A549 (cell line): ENCODE measurements at regions not wholly inside any gene's neighbourhood (a gene's known extent, or its start where the extent isn't known, plus 50 kb on each side); places are given as distances from the start of the nearest gene placed in this dataset.

Experiments
- BHLHE40 ChIP-seq: IDR thresholded peaks from 2 replicates; pipeline ENCODE4 v1.6.1; 2012; ENCODE audit warnings: low read depth, low read length, inconsistent platforms
- CTCF ChIP-seq: fragments of >200 bp; sonication (Bioruptor Twin); formaldehyde crosslinking; IDR thresholded peaks from 3 replicates; pipeline ENCODE4 v1.5.1; 2016
- EHF ChIP-seq: fragments of 250-450 bp; sonication (Bioruptor Pico); IDR thresholded peaks from 2 replicates; pipeline ENCODE4 v1.5.0; 2020; ENCODE audit warnings: mild to moderate bottlenecking
- HOXB13 ChIP-seq: fragments of 250-450 bp; sonication (Bioruptor Pico); IDR thresholded peaks from 2 replicates; pipeline ENCODE4 v1.5.0; 2020; ENCODE audit warnings: low read depth, mild to moderate bottlenecking, moderate library complexity
- JUNB ChIP-seq: fragments of >200 bp; sonication (Bioruptor Twin); formaldehyde crosslinking; IDR thresholded peaks from 2 replicates; pipeline ENCODE4 v1.6.1; 2016
- MYC ChIP-seq: IDR thresholded peaks from 2 replicates; pipeline ENCODE4 v1.6.1; 2012; ENCODE audit warnings: mild to moderate bottlenecking, inconsistent platforms, low read length, improper control_type of control experiment, borderline replicate concordance
- NR3C1 ChIP-seq: fragments of >200 bp; sonication (Bioruptor Twin); formaldehyde crosslinking; IDR thresholded peaks from 3 replicates; pipeline ENCODE4 v1.6.1; 2017
- POLR2A ChIP-seq: IDR thresholded peaks from 2 replicates; pipeline ENCODE4 v1.6.1; 2012; ENCODE audit warnings: mild to moderate bottlenecking, low read length
- POLR2AphosphoS2 ChIP-seq: conservative IDR thresholded peaks from 2 replicates; pipeline ENCODE4 v1.6.1; 2012; ENCODE audit warnings: low read length, improper control_type of control experiment, inconsistent platforms
- RAD21 ChIP-seq, 2 experiments: fragments of >200 bp in 1 of 2; sonication (Bioruptor Twin) in 1 of 2; formaldehyde crosslinking in 1 of 2; IDR thresholded peaks in 1 of 2; conservative IDR thresholded peaks in 1 of 2; 2 replicates in 1 of 2; 3 replicates in 1 of 2; pipeline ENCODE4 v1.6.1; 2012 to 2018; ENCODE audit warnings: inconsistent platforms in 1 of 2
- RCOR1 ChIP-seq: fragments of 150-350 bp; IDR thresholded peaks from 2 replicates; pipeline ENCODE4 v1.6.1; 2014; ENCODE audit warnings: antibody characterized with exemption, low read length, low read depth
- REST ChIP-seq: fragments of 200-600 bp; sonication (generic); IDR thresholded peaks from 2 replicates; pipeline ENCODE4 v1.6.1; 2016; ENCODE audit warnings: antibody characterized with exemption, mild to moderate bottlenecking, moderate library complexity
- SREBF2 ChIP-seq: fragments of 450-650 bp; IDR thresholded peaks from 2 replicates; pipeline ENCODE4 v1.6.1; 2014; ENCODE audit warnings: mild to moderate bottlenecking, moderate library complexity

- TF ChIP-seq RCOR1: no peak
- no peak for TF ChIP-seq BHLHE40
- no peak for TF ChIP-seq POLR2AphosphoS2
- TF ChIP-seq JUNB: no peak
- peak; percentile 33; the same call in 2 of the 3 replicates for TF ChIP-seq CTCF
- TF ChIP-seq POLR2A: no peak
- TF ChIP-seq MYC: no peak
- no peak for TF ChIP-seq REST
- TF ChIP-seq HOXB13 (CRISPR knock-in tag): no peak
- no peak for TF ChIP-seq EHF (CRISPR knock-in tag)
- peak; percentile 69 to 70 for TF ChIP-seq RAD21 (conservative IDR thresholded peaks at IDR 0.05 in 1 of 2, IDR thresholded peaks at IDR 0.05 in 1 of 2)
- no peak for TF ChIP-seq NR3C1
- no peak for TF ChIP-seq SREBF2
Observed at GRCh38 chr12:58416236-58416635, 474.9 kb downstream of the ATP23 start.
